ENCODE measurements at regions not wholly inside any gene's neighbourhood (a gene's known extent, or its start where the extent isn't known, plus 50 kb on each side); places are given as distances from the start of the nearest gene placed in this dataset.

- Histone ChIP-seq H3K4me3 (ENCODE audit: low read depth in 1 of 3, low read length in 3 of 3) (no peak overlapping the region), H3K9me3 (ENCODE audit: control insufficient read depth in 4 of 4, low read length in 3 of 4) (peaks cover 0 to 5% (median 1%) of the 10 kb centered on the region in 4 donors), H3K4me1 (ENCODE audit: control insufficient read depth in 4 of 4, insufficient read depth in 4 of 4, low read length in 3 of 4) (no peaks in the 10 kb centered on the region), H3K36me3 (ENCODE audit: control insufficient read depth in 4 of 4, insufficient read depth in 3 of 4, low read depth in 1 of 4, low read length in 3 of 4) (no peaks in the 10 kb centered on the region), H3K9ac (ENCODE audit: low read depth in 1 of 2, low read length in 2 of 2) (no peak overlapping the region), H3K27me3 (ENCODE audit: control insufficient read depth in 4 of 4, insufficient read depth in 4 of 4, low read length in 3 of 4) (no peaks in the 10 kb centered on the region), H3K27ac (ENCODE audit: low read depth in 1 of 2, low read length in 2 of 2) (no peak overlapping the region)
- TF ChIP-seq TAF1 (conservative IDR thresholded peaks at IDR 0.05) (no peak), HNF4G (IDR thresholded peaks at IDR 0.05) (no peak), JUND (IDR thresholded peaks at IDR 0.05) (no peak), YY1 (IDR thresholded peaks at IDR 0.05) (no peak)
- no peak for DNase-seq (ENCODE audit: low spot score)
- WGBS, result 95% methylated on average over 9 of the region's 9 CpGs
Observed at GRCh38 chr4:157444014-157444413, 223.5 kb downstream of the GRIA2 start.

GRCh38 chr4:157443537-157443936, 223.0 kb downstream of the GRIA2 start:
- Histone ChIP-seq H3K4me1 (ENCODE audit: control insufficient read depth in 4 of 4, insufficient read depth in 4 of 4, low read length in 3 of 4) (no peaks in the 10 kb centered on the region), H3K36me3 (ENCODE audit: control insufficient read depth in 4 of 4, insufficient read depth in 3 of 4, low read depth in 1 of 4, low read length in 3 of 4) (no peaks in the 10 kb centered on the region), H3K27me3 (ENCODE audit: control insufficient read depth in 4 of 4, insufficient read depth in 4 of 4, low read length in 3 of 4) (no peaks in the 10 kb centered on the region), H3K27ac (ENCODE audit: low read depth in 1 of 2, low read length in 2 of 2) (no peak overlapping the region), H3K9me3 (ENCODE audit: control insufficient read depth in 4 of 4, low read length in 3 of 4) (peaks cover 0 to 5% (median 1%) of the 10 kb centered on the region in 4 donors), H3K4me3 (ENCODE audit: low read depth in 1 of 3, low read length in 3 of 3) (no peak overlapping the region), H3K9ac (ENCODE audit: low read depth in 1 of 2, low read length in 2 of 2) (no peak overlapping the region)
- TF ChIP-seq, protein P1, sequence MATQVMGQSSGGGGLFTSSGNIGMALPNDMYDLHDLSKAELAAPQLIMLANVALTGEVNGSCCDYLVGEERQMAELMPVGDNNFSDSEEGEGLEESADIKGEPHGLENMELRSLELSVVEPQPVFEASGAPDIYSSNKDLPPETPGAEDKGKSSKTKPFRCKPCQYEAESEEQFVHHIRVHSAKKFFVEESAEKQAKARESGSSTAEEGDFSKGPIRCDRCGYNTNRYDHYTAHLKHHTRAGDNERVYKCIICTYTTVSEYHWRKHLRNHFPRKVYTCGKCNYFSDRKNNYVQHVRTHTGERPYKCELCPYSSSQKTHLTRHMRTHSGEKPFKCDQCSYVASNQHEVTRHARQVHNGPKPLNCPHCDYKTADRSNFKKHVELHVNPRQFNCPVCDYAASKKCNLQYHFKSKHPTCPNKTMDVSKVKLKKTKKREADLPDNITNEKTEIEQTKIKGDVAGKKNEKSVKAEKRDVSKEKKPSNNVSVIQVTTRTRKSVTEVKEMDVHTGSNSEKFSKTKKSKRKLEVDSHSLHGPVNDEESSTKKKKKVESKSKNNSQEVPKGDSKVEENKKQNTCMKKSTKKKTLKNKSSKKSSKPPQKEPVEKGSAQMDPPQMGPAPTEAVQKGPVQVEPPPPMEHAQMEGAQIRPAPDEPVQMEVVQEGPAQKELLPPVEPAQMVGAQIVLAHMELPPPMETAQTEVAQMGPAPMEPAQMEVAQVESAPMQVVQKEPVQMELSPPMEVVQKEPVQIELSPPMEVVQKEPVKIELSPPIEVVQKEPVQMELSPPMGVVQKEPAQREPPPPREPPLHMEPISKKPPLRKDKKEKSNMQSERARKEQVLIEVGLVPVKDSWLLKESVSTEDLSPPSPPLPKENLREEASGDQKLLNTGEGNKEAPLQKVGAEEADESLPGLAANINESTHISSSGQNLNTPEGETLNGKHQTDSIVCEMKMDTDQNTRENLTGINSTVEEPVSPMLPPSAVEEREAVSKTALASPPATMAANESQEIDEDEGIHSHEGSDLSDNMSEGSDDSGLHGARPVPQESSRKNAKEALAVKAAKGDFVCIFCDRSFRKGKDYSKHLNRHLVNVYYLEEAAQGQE (IDR thresholded peaks at IDR 0.05), result no peak
- TF ChIP-seq FOXA2 (IDR thresholded peaks at IDR 0.05), result no peak
- TF ChIP-seq JUND (IDR thresholded peaks at IDR 0.05), result no peak
- DNase-seq (ENCODE audit: low spot score), result no peak
- 90% methylated on average over 5 of the region's 5 CpGs for WGBS

GRCh38 chr4:157425897-157426296, 205.4 kb downstream of the GRIA2 start:
- 85% methylated on average over 4 of the region's 4 CpGs for WGBS
- no peak for DNase-seq (ENCODE audit: low spot score)
- H3K4me1 ChIP-seq (ENCODE audit: control insufficient read depth in 4 of 4, insufficient read depth in 4 of 4, low read length in 3 of 4), result no peaks in the 10 kb centered on the region
- H3K36me3 ChIP-seq (ENCODE audit: control insufficient read depth in 4 of 4, insufficient read depth in 3 of 4, low read depth in 1 of 4, low read length in 3 of 4), result no peaks in the 10 kb centered on the region
- no peak overlapping the region for H3K4me3 ChIP-seq (ENCODE audit: low read depth in 1 of 3, low read length in 3 of 3)
- H3K27ac ChIP-seq (ENCODE audit: low read depth in 1 of 2, low read length in 2 of 2), result no peak overlapping the region
- no peak overlapping the region for H3K9ac ChIP-seq (ENCODE audit: low read depth in 1 of 2, low read length in 2 of 2)
- TF ChIP-seq CTCF (IDR thresholded peaks at IDR 0.05; ENCODE audit: low read depth, low read length, missing input control) (no peak), GABPA (IDR thresholded peaks at IDR 0.05 in 1 of 2, conservative IDR thresholded peaks at IDR 0.05 in 1 of 2) (no peak), TAF1 (conservative IDR thresholded peaks at IDR 0.05) (no peak), ZBTB33 (IDR thresholded peaks at IDR 0.05) (no peak), JUND (IDR thresholded peaks at IDR 0.05) (no peak), YY1 (IDR thresholded peaks at IDR 0.05) (no peak), EGR1 (IDR thresholded peaks at IDR 0.05; ENCODE audit: low read depth in 2 of 2) (no peak), NR2F2 (IDR thresholded peaks at IDR 0.05) (no peak)
- TF ChIP-seq, protein P1 (IDR thresholded peaks at IDR 0.05), result no peak
- TF ChIP-seq, protein P2, sequence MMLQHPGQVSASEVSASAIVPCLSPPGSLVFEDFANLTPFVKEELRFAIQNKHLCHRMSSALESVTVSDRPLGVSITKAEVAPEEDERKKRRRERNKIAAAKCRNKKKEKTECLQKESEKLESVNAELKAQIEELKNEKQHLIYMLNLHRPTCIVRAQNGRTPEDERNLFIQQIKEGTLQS (IDR thresholded peaks at IDR 0.05), result no peak
- H3K9me3 ChIP-seq (ENCODE audit: control insufficient read depth in 4 of 4, low read length in 3 of 4), result peaks cover 0 to 6% (median 2%) of the 10 kb centered on the region in 4 donors
- H3K27me3 ChIP-seq (ENCODE audit: control insufficient read depth in 4 of 4, insufficient read depth in 4 of 4, low read length in 3 of 4), result no peaks in the 10 kb centered on the region
